ENCODE measurements at regions not wholly inside any gene's neighbourhood (a gene's known extent, or its start where the extent isn't known, plus 50 kb on each side); places are given as distances from the start of the nearest gene placed in this dataset.

GRCh38 chr3:124570232-124570631 lies 160.0 kb upstream of the UMPS start:
- Histone ChIP-seq H3K4ac (replicated peaks; ENCODE audit: insufficient read length, low read depth, low read length) (no peak overlapping the region), H3K9me3 (ENCODE audit: insufficient read depth in 2 of 2, low read depth in 1 of 2, low read length in 1 of 2) (no peaks in the 10 kb centered on the region), H4K20me1 (replicated peaks in 1 of 2; ENCODE audit: control insufficient read depth in 1 of 2, insufficient read depth in 2 of 2, low read length in 2 of 2) (no peaks in the 10 kb centered on the region), H2AK5ac (ENCODE audit: low read depth, low read length) (no peak overlapping the region), H3K23ac (ENCODE audit: insufficient read length) (no peak overlapping the region), H3K27me3 (replicated peaks in 1 of 4; ENCODE audit: control insufficient read depth in 3 of 4, extremely low read depth in 1 of 4, insufficient read depth in 3 of 4, low read length in 3 of 4) (peaks cover 0 to 2% (median 1%) of the 10 kb centered on the region in 4 experiments; a peak in 2 of 7 replicates), H3K14ac (ENCODE audit: insufficient read length) (no peak overlapping the region), H3K56ac (replicated peaks; ENCODE audit: insufficient read length, low read depth, low read length) (no peak overlapping the region), H3K18ac (ENCODE audit: extremely low read depth, low read length) (no peak overlapping the region), H2BK12ac (ENCODE audit: low read depth, low read length) (no peak overlapping the region), H3K4me1 (replicated peaks in 1 of 4; ENCODE audit: control insufficient read depth in 3 of 4, insufficient read depth in 4 of 4, low read length in 3 of 4) (no peaks in the 10 kb centered on the region; a peak in 1 of 7 replicates), H4K8ac (ENCODE audit: extremely low read depth, insufficient read depth, low read length) (no peak overlapping the region), H2BK15ac (ENCODE audit: low read length) (no peak overlapping the region), H3K9ac (replicated peaks in 1 of 4; ENCODE audit: extremely low read depth in 1 of 4, low read depth in 3 of 4, low read length in 3 of 4) (no peak overlapping the region), H3K79me2 (ENCODE audit: control insufficient read depth in 1 of 2, insufficient read depth in 2 of 2, low read length in 2 of 2) (no peaks in the 10 kb centered on the region), H2AFZ (ENCODE audit: low read length) (no peak overlapping the region), H2BK120ac (replicated peaks; ENCODE audit: low read depth, low read length) (no peak overlapping the region), H3K79me1 (ENCODE audit: low read depth, low read length) (no peaks in the 10 kb centered on the region), H4K5ac (ENCODE audit: insufficient read length, low read depth, low read length) (no peak overlapping the region), H3K27ac (ENCODE audit: low read depth, low read length) (no peak overlapping the region), H2BK5ac (ENCODE audit: low read depth, low read length) (no peak overlapping the region), H3K23me2 (ENCODE audit: low read depth, low read length) (no peaks in the 10 kb centered on the region), H3K4me3 (ENCODE audit: extremely low read depth in 1 of 4, insufficient read depth in 2 of 4, low read depth in 3 of 4, low read length in 4 of 4) (no peak overlapping the region), H3K4me2 (ENCODE audit: insufficient read depth in 1 of 2, low read depth in 2 of 2, low read length in 2 of 2) (no peak overlapping the region), H3K36me3 (ENCODE audit: control insufficient read depth in 2 of 4, insufficient read depth in 4 of 4, low read length in 3 of 4) (no peaks in the 10 kb centered on the region), H2BK20ac (ENCODE audit: low read length) (no peak overlapping the region), H4K91ac (replicated peaks; ENCODE audit: insufficient read length, low read length) (no peak overlapping the region)
- ChIA-PET CTCF (ENCODE audit: partially characterized antibody) (interaction anchor here (0.7 to 3.0 kb wide), 13 partner anchors 9 to 331 kb away, joined by 3 to 27 read pairs (median 5); no protein-coding TSS in a partner anchor), POLR2A (ENCODE audit: partially characterized antibody) (interaction anchor here (1.6 kb wide), 1 partner anchor 109 kb away, joined by 3 read pairs; no protein-coding TSS in a partner anchor)
- 93% methylated on average over 2 of the region's 2 CpGs; no CpG with 5 or more reads in 1 of the 2 experiments for WGBS, 2 experiments (ENCODE audit: extremely low coverage in 1 of 2, insufficient coverage in 1 of 2, insufficient read length in 1 of 2, insufficient replicate concordance in 2 of 2, low coverage in 1 of 2, low lambda C conversion rate in 2 of 2, missing lambda C conversion rate in 1 of 2)
- no peak for FAIRE-seq
- no peak for DNase-seq (ENCODE audit: low read depth in 1 of 2, low spot score in 2 of 2)
- TF ChIP-seq RAD21 (IDR thresholded peaks at IDR 0.05 in 1 of 2, conservative IDR thresholded peaks at IDR 0.05 in 1 of 2; ENCODE audit: low read depth in 2 of 2, low read length in 2 of 2) (no peak), RFX5 (IDR thresholded peaks at IDR 0.05; ENCODE audit: borderline replicate concordance, low read depth, low read length) (no peak), CBX8 (IDR thresholded peaks at IDR 0.05; ENCODE audit: borderline replicate concordance, low read depth, low read length) (no peak), SUZ12 (IDR thresholded peaks at IDR 0.05; ENCODE audit: low read length) (no peak), SP2 (IDR thresholded peaks at IDR 0.05; ENCODE audit: low read length) (no peak), NANOG (IDR thresholded peaks at IDR 0.05; ENCODE audit: insufficient read depth, low read depth, low read length, poor library complexity, severe bottlenecking) (no peak), TEAD4 (IDR thresholded peaks at IDR 0.05; ENCODE audit: low read depth, low read length) (no peak), KDM5A (IDR thresholded peaks at IDR 0.05; ENCODE audit: low read length) (no peak), TCF12 (IDR thresholded peaks at IDR 0.05; ENCODE audit: low read depth, low read length) (no peak), NRF1 (IDR thresholded peaks at IDR 0.05; ENCODE audit: low read depth, low read length) (no peak), CREB1 (IDR thresholded peaks at IDR 0.05) (no peak), SAP30 (IDR thresholded peaks at IDR 0.05; ENCODE audit: insufficient read depth, insufficient replicate concordance, low read length) (no peak), POLR2A (IDR thresholded peaks at IDR 0.05; ENCODE audit: control extremely low read depth in 1 of 2, low read depth in 2 of 2, low read length in 2 of 2) (no peak)
- TF ChIP-seq, protein P1, sequence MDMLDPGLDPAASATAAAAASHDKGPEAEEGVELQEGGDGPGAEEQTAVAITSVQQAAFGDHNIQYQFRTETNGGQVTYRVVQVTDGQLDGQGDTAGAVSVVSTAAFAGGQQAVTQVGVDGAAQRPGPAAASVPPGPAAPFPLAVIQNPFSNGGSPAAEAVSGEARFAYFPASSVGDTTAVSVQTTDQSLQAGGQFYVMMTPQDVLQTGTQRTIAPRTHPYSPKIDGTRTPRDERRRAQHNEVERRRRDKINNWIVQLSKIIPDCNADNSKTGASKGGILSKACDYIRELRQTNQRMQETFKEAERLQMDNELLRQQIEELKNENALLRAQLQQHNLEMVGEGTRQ (IDR thresholded peaks at IDR 0.05; ENCODE audit: low read length): no peak
